ENCODE measurements at regions not wholly inside any gene's neighbourhood (a gene's known extent, or its start where the extent isn't known, plus 50 kb on each side); places are given as distances from the start of the nearest gene placed in this dataset.

GRCh38 chr2:37784071-37784758 is 112.8 kb upstream of the CDC42EP3 start:
- H3K27ac ChIP-seq: no peak overlapping the region
- TF ChIP-seq, protein P1, sequence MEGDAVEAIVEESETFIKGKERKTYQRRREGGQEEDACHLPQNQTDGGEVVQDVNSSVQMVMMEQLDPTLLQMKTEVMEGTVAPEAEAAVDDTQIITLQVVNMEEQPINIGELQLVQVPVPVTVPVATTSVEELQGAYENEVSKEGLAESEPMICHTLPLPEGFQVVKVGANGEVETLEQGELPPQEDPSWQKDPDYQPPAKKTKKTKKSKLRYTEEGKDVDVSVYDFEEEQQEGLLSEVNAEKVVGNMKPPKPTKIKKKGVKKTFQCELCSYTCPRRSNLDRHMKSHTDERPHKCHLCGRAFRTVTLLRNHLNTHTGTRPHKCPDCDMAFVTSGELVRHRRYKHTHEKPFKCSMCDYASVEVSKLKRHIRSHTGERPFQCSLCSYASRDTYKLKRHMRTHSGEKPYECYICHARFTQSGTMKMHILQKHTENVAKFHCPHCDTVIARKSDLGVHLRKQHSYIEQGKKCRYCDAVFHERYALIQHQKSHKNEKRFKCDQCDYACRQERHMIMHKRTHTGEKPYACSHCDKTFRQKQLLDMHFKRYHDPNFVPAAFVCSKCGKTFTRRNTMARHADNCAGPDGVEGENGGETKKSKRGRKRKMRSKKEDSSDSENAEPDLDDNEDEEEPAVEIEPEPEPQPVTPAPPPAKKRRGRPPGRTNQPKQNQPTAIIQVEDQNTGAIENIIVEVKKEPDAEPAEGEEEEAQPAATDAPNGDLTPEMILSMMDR (IDR thresholded peaks at IDR 0.05): no peak

DNA sequence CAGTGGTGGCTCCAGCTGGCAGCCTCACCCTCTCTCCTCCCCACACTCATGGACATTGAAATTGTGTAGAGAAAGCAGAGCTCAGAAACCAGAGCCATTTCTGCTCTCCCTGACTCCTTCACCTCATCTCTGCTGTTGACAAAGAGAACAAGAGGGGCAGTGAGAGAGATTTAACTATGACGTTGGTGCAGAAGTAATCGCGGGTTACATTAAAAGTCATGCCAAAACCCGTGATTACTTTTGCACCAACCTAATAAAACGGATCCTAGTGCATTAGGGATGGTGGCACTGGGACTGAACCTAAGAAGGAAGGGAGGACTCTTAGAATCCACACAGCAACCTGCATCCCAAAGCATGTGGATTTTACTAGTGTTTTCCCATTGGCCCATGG is 113.3 kb upstream of the CDC42EP3 start:
- peaks cover 0 to 6% of the 10 kb centered on the region in 2 donors for H3K9me3 ChIP-seq
- intact Hi-C loops (cut with DNase I): no loop called here
- H3K4me3 ChIP-seq: no peak overlapping the region
- peaks cover 0 to 19% of the 10 kb centered on the region in 2 donors for H3K4me1 ChIP-seq
- H3K36me3 ChIP-seq: no peaks in the 10 kb centered on the region
- TF ChIP-seq, protein P1 (IDR thresholded peaks at IDR 0.05): no peak
- DNase-seq (ENCODE audit: low spot score in 2 of 2): no peak
- H3K27ac ChIP-seq: peak overlapping the region in 1 of 2 donors; percentile 1
- H3K27me3 ChIP-seq: no peaks in the 10 kb centered on the region

More at GRCh38 chr2:37784071-37784758, 112.8 kb upstream of the CDC42EP3 start:
- no peak for DNase-seq (ENCODE audit: low spot score in 2 of 2)
- Histone ChIP-seq H3K27me3 (no peaks in the 10 kb centered on the region), H3K4me3 (no peak overlapping the region), H3K9me3 (peaks cover 0 to 6% of the 10 kb centered on the region in 2 donors), H3K36me3 (no peaks in the 10 kb centered on the region), H3K4me1 (peaks cover 0 to 19% of the 10 kb centered on the region in 2 donors)
- intact Hi-C loops (cut with DNase I): no loop called here

DNA sequence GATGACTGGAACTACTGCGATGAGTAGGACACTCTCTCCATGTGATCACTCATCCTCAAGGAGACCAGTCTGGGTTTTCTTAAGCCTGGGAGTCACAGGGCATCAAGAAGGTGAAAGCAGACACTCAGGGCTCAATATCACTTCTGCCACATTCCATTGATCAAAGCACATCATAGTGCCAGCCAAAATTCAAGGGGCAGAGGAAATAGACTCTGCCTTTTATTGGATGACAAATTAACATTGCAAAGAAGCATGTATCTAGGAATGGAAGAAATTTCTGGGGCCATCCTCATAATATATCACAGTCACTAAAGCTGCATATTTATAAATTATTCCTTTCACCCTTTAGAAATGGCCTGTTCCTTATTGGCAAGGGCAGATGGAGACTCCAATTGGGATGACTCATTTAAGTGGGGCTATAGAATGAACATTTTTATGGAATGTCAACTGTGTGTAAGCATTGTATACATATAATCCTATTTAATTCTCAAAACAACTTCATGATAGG is 114.8 kb upstream of the CDC42EP3 start:
- intact Hi-C loops (cut with DNase I): no loop called here

DNA sequence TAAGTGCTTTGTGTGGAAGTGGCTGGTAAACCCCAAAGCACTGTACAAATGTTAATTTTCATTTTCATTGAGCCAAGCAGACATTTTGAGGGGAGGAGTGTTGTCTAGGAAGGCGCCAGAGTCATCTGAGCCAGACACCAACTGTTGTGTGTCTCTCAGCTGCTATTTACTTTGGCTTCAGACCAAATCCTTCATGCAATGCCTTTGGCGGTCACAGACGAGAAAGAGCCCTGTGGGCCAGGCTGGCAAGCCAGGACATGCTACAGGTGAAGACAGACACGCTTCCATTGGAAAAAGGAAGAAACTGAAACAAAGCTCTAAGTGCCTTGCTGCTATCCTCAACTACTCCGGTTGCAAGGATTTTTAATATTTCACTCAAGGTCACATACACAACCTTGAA is 115.4 kb upstream of the CDC42EP3 start:
- no peaks in the 10 kb centered on the region for H3K27me3 ChIP-seq
- H3K4me1 ChIP-seq: peaks cover 0 to 19% of the 10 kb centered on the region in 2 donors
- no peak overlapping the region for H3K4me3 ChIP-seq
- H3K36me3 ChIP-seq: no peaks in the 10 kb centered on the region
- H3K9me3 ChIP-seq: peaks cover 0 to 6% of the 10 kb centered on the region in 2 donors
- intact Hi-C loops (cut with DNase I): no loop called here
- TF ChIP-seq, protein P1 (IDR thresholded peaks at IDR 0.05): no peak
- no peak for DNase-seq (ENCODE audit: low spot score in 2 of 2)
- no peak overlapping the region for H3K27ac ChIP-seq

More for the DNA sequence above, 114.8 kb upstream of the CDC42EP3 start:
- Histone ChIP-seq H3K4me1 (peaks cover 0 to 19% of the 10 kb centered on the region in 2 donors), H3K4me3 (no peak overlapping the region), H3K9me3 (peaks cover 0 to 6% of the 10 kb centered on the region in 2 donors), H3K27me3 (no peaks in the 10 kb centered on the region), H3K27ac (no peak overlapping the region), H3K36me3 (no peaks in the 10 kb centered on the region)
- TF ChIP-seq, protein P1 (IDR thresholded peaks at IDR 0.05): no peak
- no peak for DNase-seq (ENCODE audit: low spot score in 2 of 2)

- no peak overlapping the region for H3K27ac ChIP-seq
- no peak overlapping the region for H3K4me3 ChIP-seq
- H3K9me3 ChIP-seq: peaks cover 0 to 6% of the 10 kb centered on the region in 2 donors
- H3K4me1 ChIP-seq: peaks cover 0 to 2% of the 10 kb centered on the region in 2 donors
- DNase-seq (ENCODE audit: low spot score in 2 of 2): no peak
- no peaks in the 10 kb centered on the region for H3K27me3 ChIP-seq
- intact Hi-C loops (cut with DNase I): no loop called here
- no peaks in the 10 kb centered on the region for H3K36me3 ChIP-seq
- TF ChIP-seq, protein P1 (IDR thresholded peaks at IDR 0.05): no peak
These were observed 117.3 kb upstream of the CDC42EP3 start for GRCh38 chr2:37788602-37789209.
